ENCODE measurements at regions not wholly inside any gene's neighbourhood (a gene's known extent, or its start where the extent isn't known, plus 50 kb on each side); places are given as distances from the start of the nearest gene placed in this dataset.

- TF ChIP-seq EZH2 (IDR thresholded peaks at IDR 0.05; ENCODE audit: low read depth, unreplicated experiment) (no peak), POLR2AphosphoS5 (IDR thresholded peaks at IDR 0.05; ENCODE audit: low read depth) (no peak), REST (IDR thresholded peaks at IDR 0.05; ENCODE audit: unreplicated experiment) (no peak), CTCF (conservative IDR thresholded peaks at IDR 0.05; ENCODE audit: low read depth in 2 of 2) (no peak), ETS1 (IDR thresholded peaks at IDR 0.05) (no peak)
Observed at GRCh38 chr2:17301437-17301836, 216.8 kb downstream of the RAD51AP2 start.

Measured in GM23338 (cell line).